ENCODE measurements at regions not wholly inside any gene's neighbourhood (a gene's known extent, or its start where the extent isn't known, plus 50 kb on each side); places are given as distances from the start of the nearest gene placed in this dataset.
A peak's percentile ranks its signal among the peaks of the same experiment; 100 is the strongest.

DNA sequence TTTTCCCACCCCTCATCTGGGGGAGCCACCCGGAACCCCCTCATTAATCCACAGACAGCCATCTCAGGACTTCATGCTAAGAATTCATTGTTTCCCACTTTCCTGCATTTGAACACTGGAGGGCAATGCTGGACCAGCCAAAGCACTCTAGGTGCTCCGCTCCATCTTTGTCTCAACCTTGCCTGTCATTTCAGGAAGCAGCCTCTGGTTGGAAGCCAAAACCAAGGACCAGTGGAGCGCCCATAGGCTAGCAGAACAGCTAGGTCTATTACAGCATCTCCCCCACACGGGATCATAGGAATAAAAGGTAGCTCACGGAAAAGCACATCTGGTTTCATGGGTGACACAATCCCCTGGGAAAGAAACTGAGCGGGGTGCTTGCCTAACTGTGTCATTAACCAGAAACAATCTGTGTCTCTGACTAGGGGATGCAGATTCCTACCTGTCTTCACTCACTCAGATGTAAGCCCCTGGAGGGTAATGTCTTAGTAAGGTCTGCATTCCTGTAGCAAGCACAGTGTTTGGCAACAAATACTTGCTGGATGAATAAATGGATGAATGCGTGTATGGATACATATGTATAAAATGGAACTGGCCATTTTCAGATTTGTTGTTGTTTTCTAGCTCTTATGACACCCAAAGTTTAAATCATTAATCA lies 197.0 kb downstream of the DAD1 start:
- Histone ChIP-seq H3K4me3 (no peak overlapping the region), H3K4me1 (replicated peaks in 1 of 2) (peaks cover 3 to 5% of the 10 kb centered on the region in 2 donors), H3K27ac (no peak overlapping the region)
- in situ Hi-C loops (cut with MboI; ENCODE audit: low pct_unique_long_range_greater_than_20kb in 2 of 9, low sequenced_read_pairs in 9 of 9, unreplicated experiment in 9 of 9), result loop anchor here in 6 of 9 experiments (5.0 to 25.0 kb wide), 5 partner anchors 73 to 470 kb away; partner anchors contain the start of genes LRP10 (in 3 of the 6), MMP14 (in 1 of the 6) and MRPL52 (in 1 of the 6)
- peak; percentile 39 to 93 (median 90) for ATAC-seq (replicated peaks in 6 of 8)
- 19 to 100% (median 40%) methylated on average over 1 to 6 of the region's 7 CpGs; no CpG with 5 or more reads in 1 of the 10 experiments for WGBS, 10 experiments

DNA sequence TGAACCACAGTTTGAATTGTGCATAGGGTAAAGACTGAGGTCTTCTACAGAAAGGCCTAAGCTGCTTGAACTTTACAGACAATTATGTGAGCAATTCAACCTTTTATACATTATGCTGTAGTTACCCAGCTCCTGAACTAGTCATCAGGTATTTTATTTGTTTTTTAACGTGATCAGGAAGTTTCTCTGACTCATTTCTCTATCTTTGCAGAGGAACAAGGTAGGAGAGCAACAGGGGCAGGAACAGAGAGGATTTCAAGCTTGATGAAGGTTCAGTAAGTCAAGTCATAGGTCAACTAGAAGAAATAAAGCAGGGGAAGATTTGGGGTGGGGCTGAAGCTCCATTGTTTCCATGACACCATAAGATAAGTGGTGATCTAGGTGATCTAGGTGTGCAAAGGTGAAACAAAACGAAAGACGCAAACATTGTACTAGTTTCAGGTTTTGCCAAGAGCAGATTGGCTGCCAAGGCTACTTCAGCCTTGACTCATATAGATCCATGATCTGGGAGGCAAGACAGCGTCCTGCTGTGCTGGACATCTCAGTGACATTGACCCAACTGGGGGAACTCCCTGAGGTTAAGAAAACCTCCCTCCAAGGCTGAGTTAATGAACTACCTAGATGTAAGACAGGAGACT lies 198.1 kb downstream of the DAD1 start:
- no peak overlapping the region for H3K4me3 ChIP-seq

DNA sequence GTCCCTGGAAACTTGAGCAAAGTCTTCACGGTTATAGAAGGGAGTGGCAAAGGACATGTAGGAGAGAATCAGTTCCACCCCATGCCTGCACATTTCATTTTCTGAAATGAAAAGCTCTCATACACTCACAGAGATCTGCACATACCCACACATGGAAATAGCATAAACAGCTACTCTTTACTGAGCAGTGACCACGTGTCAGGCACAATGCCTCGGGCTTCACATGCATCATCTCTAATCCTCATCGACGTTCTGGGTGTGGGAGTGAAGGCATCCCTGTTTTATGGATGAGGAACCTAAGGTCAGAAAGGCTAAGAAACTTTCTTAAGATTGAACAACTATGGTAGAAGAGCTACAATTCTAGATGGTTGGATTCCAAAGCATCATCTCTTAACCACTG lies 198.8 kb downstream of the DAD1 start:
- 11 to 91% (median 86%) methylated on average over 1 to 5 of the region's 5 CpGs; no CpG with 5 or more reads in 3 of the 10 experiments for WGBS, 10 experiments
- no peak overlapping the region for H3K27ac ChIP-seq
- H3K4me1 ChIP-seq (replicated peaks in 1 of 2), result peaks cover 3 to 5% of the 10 kb centered on the region in 2 donors
- H3K4me3 ChIP-seq, result no peak overlapping the region
- ATAC-seq (replicated peaks in 6 of 8), result peak in 2 of 8 experiments; percentile 37
- in situ Hi-C loops (cut with MboI; ENCODE audit: low pct_unique_long_range_greater_than_20kb in 2 of 9, low sequenced_read_pairs in 9 of 9, unreplicated experiment in 9 of 9), result loop anchor here in 6 of 9 experiments (5.0 to 25.0 kb wide), 5 partner anchors 75 to 472 kb away; partner anchors contain the start of genes LRP10 (in 3 of the 6), MMP14 (in 1 of the 6) and MRPL52 (in 1 of the 6)

More for the DNA sequence above, 198.1 kb downstream of the DAD1 start:
- 20 to 92% (median 56%) methylated on average over 1 to 4 of the region's 4 CpGs; no CpG with 5 or more reads in 2 of the 10 experiments for WGBS, 10 experiments
- in situ Hi-C loops (cut with MboI; ENCODE audit: low pct_unique_long_range_greater_than_20kb in 2 of 9, low sequenced_read_pairs in 9 of 9, unreplicated experiment in 9 of 9), result loop anchor here in 6 of 9 experiments (5.0 to 25.0 kb wide), 5 partner anchors 74 to 471 kb away; partner anchors contain the start of genes LRP10 (in 3 of the 6), MMP14 (in 1 of the 6) and MRPL52 (in 1 of the 6)
- no peak for ATAC-seq (replicated peaks in 6 of 8)
- Histone ChIP-seq H3K27ac (no peak overlapping the region), H3K4me1 (replicated peaks in 1 of 2) (peaks cover 3 to 5% of the 10 kb centered on the region in 2 donors)

DNA sequence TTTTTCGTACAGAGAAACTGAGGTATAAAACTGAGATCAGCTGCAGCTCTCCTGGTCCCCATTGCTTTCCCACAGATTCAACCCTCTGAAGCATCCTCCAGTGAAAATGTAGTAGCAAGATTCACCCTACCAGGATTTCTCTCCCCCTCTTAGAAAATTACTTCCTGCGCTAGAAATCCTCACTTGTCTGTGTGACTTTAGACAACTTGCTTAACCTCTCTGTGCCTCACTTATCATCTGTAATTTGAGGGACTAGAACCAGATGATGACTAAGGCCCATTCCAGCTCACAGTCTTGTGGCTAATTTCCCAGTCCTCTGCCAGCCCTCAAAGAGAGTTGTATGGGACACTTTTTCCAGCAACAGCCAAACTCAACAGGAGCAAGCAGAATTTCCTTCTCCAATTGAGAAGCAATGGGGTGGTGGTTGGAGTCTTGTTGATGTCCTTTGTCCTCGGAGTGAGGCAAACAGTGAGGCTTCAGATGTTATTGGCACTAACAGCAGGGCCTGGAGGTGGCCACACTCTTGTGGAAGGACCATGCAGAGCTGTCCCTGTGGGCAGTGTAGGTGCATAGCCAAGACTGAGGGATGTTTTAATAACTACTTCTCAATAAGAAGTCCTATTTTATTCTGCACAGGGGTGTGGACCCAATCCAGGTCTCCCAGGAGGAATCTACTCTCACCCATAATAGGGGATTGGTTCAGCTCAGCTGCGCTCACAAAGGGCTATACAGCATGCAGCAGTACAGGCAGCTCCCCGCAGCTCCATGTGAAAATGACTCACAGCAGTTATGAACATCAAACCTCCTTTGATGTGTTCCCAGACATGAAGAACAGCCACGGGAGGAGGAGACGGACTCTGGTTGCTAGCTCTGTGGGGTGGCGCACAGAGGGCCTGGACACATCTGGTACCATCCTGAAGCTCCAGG lies 200.1 kb downstream of the DAD1 start:
- Histone ChIP-seq H3K27ac (no peak overlapping the region), H3K4me1 (replicated peaks in 1 of 2) (peaks cover 3 to 5% of the 10 kb centered on the region in 2 donors), H3K4me3 (no peak overlapping the region)
- WGBS, 10 experiments, result 20 to 100% (median 83%) methylated on average over 1 to 8 of the region's 8 CpGs; no CpG with 5 or more reads in 1 of the 10 experiments
- peak in 7 of 8 experiments; percentile 42 to 91 (median 52) for ATAC-seq (replicated peaks in 6 of 8)
- in situ Hi-C loops (cut with MboI; ENCODE audit: low pct_unique_long_range_greater_than_20kb in 2 of 9, low sequenced_read_pairs in 9 of 9, unreplicated experiment in 9 of 9), result loop anchor here in 4 of 9 experiments (25.0 kb wide), 2 partner anchors 448 to 473 kb away; partner anchors contain the start of genes LRP10 (in 3 of the 4), MMP14 (in 1 of the 4) and MRPL52 (in 1 of the 4)

DNA sequence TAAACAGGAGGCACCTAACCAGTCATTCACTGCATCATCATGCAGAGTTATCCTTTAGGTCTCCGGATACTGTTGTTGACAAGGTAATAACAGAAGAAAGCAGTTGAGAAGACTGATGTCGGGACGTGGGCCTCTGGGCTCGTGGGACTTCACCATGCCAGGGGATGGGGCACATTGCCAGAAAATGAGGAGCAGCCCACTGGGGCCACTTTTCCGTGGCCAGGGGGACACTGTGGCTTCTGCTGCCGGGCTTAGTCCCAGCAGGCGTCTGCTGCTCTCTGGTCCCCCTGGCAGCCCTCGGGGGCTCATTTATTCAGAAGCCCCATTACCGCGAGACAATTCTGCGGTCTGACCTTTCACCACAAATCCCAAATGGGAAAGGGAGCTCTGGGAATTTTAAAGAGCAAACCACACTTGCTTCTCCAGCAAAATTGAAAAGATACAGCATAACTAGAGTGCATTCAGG lies 201.2 kb downstream of the DAD1 start:
- WGBS, 10 experiments, result 0 to 100% (median 42%) methylated on average over 1 to 6 of the region's 11 CpGs; no CpG with 5 or more reads in 4 of the 10 experiments
- H3K4me3 ChIP-seq, result no peak overlapping the region
- H3K27ac ChIP-seq, result no peak overlapping the region
- peaks cover 3 to 5% of the 10 kb centered on the region in 2 donors for H3K4me1 ChIP-seq (replicated peaks in 1 of 2)
- in situ Hi-C loops (cut with MboI; ENCODE audit: low pct_unique_long_range_greater_than_20kb in 2 of 9, low sequenced_read_pairs in 9 of 9, unreplicated experiment in 9 of 9), result loop anchor here in 4 of 9 experiments (25.0 kb wide), 2 partner anchors 449 to 474 kb away; partner anchors contain the start of genes LRP10 (in 3 of the 4), MMP14 (in 1 of the 4) and MRPL52 (in 1 of the 4)
- ATAC-seq (replicated peaks in 6 of 8), result peak in 5 of 8 experiments; percentile 3 to 20 (median 8)

DNA sequence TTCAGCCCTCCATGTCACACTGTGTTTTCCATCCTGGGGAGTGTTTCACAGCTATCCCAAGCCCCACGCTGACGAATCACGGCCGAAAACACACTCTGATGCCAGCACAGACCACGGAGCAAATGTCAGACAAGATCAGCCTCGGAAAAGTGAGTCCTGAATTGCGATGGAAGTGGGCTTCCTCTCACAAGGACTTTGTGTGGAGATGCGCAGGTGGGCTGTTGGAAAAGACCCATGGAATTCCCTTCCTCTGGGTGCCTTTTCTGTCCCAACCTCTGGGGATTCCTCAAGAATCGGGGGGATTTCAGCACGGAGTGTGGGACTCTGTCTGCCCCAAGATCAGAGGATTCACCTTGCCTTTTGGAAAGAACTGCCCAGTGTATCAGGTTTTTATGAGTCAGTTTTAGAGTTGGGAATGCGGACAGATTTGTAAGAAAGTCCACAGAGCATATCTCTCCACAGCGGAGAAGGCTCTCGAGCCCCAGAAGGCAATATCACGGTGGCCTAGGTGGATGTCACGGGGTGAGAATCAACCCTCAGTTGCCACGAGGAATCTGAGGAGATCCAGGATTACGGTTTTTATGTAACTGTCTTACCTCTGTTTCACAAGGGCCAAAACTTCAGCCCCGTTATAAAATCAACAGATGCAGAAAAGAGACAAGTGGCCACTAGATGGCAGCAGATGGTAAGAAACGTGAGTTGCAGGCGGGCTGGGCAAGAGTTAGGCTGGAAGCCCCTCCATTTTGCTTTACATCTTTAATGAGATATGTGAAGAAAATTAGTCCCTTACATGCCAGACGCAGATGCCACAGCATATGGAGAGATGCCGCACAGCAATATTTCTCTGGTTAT lies 201.9 kb downstream of the DAD1 start:
- H3K27ac ChIP-seq, result no peak overlapping the region
- peak; percentile 6 to 72 (median 60) for ATAC-seq (replicated peaks in 6 of 8)
- peaks cover 3 to 4% of the 10 kb centered on the region in 2 donors for H3K4me1 ChIP-seq (replicated peaks in 1 of 2)
- H3K4me3 ChIP-seq, result no peak overlapping the region
- 0 to 53% (median 35%) methylated on average over 1 to 17 of the region's 22 CpGs; no CpG with 5 or more reads in 1 of the 10 experiments for WGBS, 10 experiments
- in situ Hi-C loops (cut with MboI; ENCODE audit: low pct_unique_long_range_greater_than_20kb in 2 of 9, low sequenced_read_pairs in 9 of 9, unreplicated experiment in 9 of 9), result loop anchor here in 4 of 9 experiments (25.0 kb wide), 2 partner anchors 450 to 475 kb away; partner anchors contain the start of genes LRP10 (in 3 of the 4), MMP14 (in 1 of the 4) and MRPL52 (in 1 of the 4)

DNA sequence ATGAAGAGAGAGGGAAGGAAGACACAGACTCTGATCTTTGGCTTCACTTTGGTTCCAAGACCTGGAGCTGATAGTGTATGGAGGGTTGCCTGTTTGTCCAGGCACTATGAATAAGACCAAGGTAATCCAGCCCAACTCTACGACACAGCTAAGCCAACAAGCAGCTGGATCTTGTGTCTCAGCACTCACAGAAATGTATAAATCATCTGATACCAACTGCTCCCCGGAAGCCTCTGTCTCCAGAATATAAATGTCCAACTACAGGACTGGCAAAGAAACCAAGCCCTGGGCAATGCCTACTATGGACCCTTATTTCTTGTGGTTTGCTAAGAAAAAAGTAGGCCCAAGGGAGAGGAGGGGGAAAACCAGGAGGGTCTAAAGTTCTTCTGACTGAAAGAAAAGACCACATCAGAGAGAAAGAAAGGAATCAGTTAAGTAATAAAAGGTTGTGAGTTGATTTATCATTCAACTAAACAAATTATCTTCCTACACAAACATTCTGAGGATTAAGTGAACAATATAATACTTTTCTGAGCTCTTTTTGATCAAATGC lies 204.0 kb downstream of the DAD1 start:
- H3K4me3 ChIP-seq, result no peak overlapping the region
- no peak overlapping the region for H3K27ac ChIP-seq
- WGBS, 10 experiments, result 33 to 100% (median 73%) methylated on average over 1 to 2 of the region's 2 CpGs; no CpG with 5 or more reads in 2 of the 10 experiments
- in situ Hi-C loops (cut with MboI; ENCODE audit: low pct_unique_long_range_greater_than_20kb in 2 of 9, low sequenced_read_pairs in 9 of 9, unreplicated experiment in 9 of 9), result loop anchor here in 4 of 9 experiments (25.0 kb wide), 2 partner anchors 452 to 477 kb away; partner anchors contain the start of genes LRP10 (in 3 of the 4), MMP14 (in 1 of the 4) and MRPL52 (in 1 of the 4)
- peaks cover 2 to 3% of the 10 kb centered on the region in 2 donors for H3K4me1 ChIP-seq (replicated peaks in 1 of 2)
- ATAC-seq (replicated peaks in 6 of 8), result no peak

DNA sequence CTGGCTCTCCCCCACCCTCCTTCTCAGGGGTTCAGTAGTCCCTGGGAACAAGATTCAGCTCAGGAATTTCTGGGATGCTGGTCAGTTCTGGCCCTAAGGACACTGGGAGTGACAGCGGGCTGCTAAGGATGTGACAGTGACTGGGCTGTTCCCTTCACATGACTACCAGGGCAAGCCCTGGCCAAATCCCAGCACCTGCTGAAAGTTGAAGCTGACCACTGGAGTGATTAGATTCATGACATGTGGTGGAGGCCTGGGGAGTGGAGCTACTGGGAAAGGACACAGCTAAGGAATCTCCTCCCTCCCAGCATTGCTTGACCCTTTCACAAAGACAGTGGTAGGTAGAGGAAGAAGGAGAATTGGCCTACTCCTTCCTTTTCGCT lies 204.9 kb downstream of the DAD1 start:
- peak in 1 of 8 experiments; percentile 45 for ATAC-seq (replicated peaks in 6 of 8)
- Histone ChIP-seq H3K4me1 (replicated peaks in 1 of 2) (peaks cover 2 to 3% of the 10 kb centered on the region in 2 donors), H3K27ac (no peak overlapping the region), H3K4me3 (no peak overlapping the region)
- in situ Hi-C loops (cut with MboI; ENCODE audit: low pct_unique_long_range_greater_than_20kb in 2 of 9, low sequenced_read_pairs in 9 of 9, unreplicated experiment in 9 of 9), result loop anchor here in 4 of 9 experiments (25.0 kb wide), 2 partner anchors 453 to 478 kb away; partner anchors contain the start of genes LRP10 (in 3 of the 4), MMP14 (in 1 of the 4) and MRPL52 (in 1 of the 4)
- 75 to 100% (median 82%) methylated on average over 1 to 2 of the region's 2 CpGs; no CpG with 5 or more reads in 6 of the 10 experiments for WGBS, 10 experiments

DNA sequence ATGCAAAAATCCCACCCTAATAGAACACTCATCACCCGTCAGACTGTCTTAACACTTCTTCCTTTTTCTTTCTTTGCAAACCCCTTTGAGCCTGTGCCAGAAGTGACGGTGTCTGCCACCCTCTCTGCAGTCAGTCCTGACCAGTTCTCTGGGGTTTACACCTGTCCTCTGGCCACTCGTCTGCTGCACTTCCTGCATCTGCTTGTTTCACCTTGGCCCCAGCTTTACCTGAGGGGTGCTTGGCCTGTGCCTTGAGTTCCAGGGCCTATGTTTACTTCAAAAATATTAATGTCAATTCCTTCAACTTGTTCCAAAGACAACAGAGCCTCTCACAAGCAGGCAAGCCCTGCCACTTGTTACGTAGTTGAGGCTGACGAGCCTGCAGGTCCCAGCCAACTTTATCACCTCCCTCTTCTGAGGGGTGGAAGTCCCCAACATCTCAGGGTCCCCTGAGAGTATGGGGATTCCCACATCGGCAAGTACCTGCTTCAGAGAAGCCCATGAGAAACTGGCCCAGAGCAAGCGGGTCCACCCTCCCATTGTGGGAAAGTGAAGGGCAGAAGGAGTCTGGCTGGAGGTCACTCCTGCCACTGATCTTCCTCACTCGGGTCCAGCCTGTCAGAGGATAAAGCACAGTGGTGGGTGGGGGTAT lies 205.4 kb downstream of the DAD1 start:
- ATAC-seq (replicated peaks in 6 of 8), result no peak
- WGBS, 10 experiments, result 29 to 92% (median 82%) methylated on average over 1 to 5 of the region's 8 CpGs; no CpG with 5 or more reads in 2 of the 10 experiments
- in situ Hi-C loops (cut with MboI; ENCODE audit: low pct_unique_long_range_greater_than_20kb in 2 of 9, low sequenced_read_pairs in 9 of 9, unreplicated experiment in 9 of 9), result loop anchor here in 4 of 9 experiments (25.0 kb wide), 2 partner anchors 454 to 479 kb away; partner anchors contain the start of genes LRP10 (in 3 of the 4), MMP14 (in 1 of the 4) and MRPL52 (in 1 of the 4)

DNA sequence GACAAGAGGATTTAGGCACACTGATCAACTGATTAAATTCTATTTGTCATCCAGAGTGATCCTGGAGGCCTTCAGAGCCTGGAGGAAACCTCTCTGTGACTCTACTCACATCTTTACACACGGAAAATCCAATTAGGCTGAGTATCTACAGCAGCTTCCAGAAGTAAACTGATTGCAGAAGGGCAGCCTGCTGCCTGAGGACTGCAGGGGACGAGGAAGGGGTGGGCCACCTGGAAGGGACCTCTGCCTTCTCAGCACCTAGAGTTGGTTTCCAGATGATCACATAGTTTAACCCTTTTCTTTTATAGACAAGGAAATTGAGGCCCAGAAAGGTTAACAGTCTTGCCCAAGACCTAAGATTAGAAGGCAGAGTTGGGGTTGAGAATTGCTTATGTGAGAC lies 206.1 kb downstream of the DAD1 start:
- H3K4me3 ChIP-seq, result no peak overlapping the region
- WGBS, 10 experiments, result 75 to 94% (median 79%) methylated on average over 2 of the region's 2 CpGs; no CpG with 5 or more reads in 7 of the 10 experiments
- in situ Hi-C loops (cut with MboI; ENCODE audit: low pct_unique_long_range_greater_than_20kb in 2 of 9, low sequenced_read_pairs in 9 of 9, unreplicated experiment in 9 of 9), result loop anchor here in 4 of 9 experiments (25.0 kb wide), 2 partner anchors 454 to 479 kb away; partner anchors contain the start of genes LRP10 (in 3 of the 4), MMP14 (in 1 of the 4) and MRPL52 (in 1 of the 4)
- no peak for ATAC-seq (replicated peaks in 6 of 8)
- no peak overlapping the region for H3K27ac ChIP-seq
- peaks cover 2 to 3% of the 10 kb centered on the region in 2 donors for H3K4me1 ChIP-seq (replicated peaks in 1 of 2)

More for the DNA sequence above, 205.4 kb downstream of the DAD1 start:
- no peak overlapping the region for H3K27ac ChIP-seq
- no peak overlapping the region for H3K4me3 ChIP-seq
- H3K4me1 ChIP-seq (replicated peaks in 1 of 2), result peaks cover 2 to 3% of the 10 kb centered on the region in 2 donors
